Aorta (tissue), 5 donors: ENCODE measurements at regions not wholly inside any gene's neighbourhood (a gene's known extent, or its start where the extent isn't known, plus 50 kb on each side); places are given as distances from the start of the nearest gene placed in this dataset.
A peak's percentile ranks its signal among the peaks of the same experiment; 100 is the strongest.

Experiments
- ATAC-seq: fragments of 200-7000 bp; cut with Tn5 transposase; one replicate; pipeline ENCODE4 v1.9.1; 2022; ENCODE audit warnings: moderate library complexity; ENCODE audit not compliant: low FRiP score
- DNase-seq, 2 donors: peaks; one replicate each; pipeline ENCODE4 v3.0.0-alpha.2; 2020
- H3K27ac ChIP-seq, 2 donors: one replicate each; pipeline ENCODE4 v1.5.1; 2013; ENCODE audit warnings: low read length in 2 of 2, mild to moderate bottlenecking in 2 of 2, moderate library complexity in 2 of 2, control low read depth in 1 of 2, inconsistent platforms in 1 of 2, low read depth in 1 of 2
- H3K27me3 ChIP-seq, 2 donors: one replicate each; pipeline ENCODE4 v1.6.1; 2013; ENCODE audit warnings: control low read depth in 1 of 2, low read length in 1 of 2, mild to moderate bottlenecking in 1 of 2, moderate library complexity in 1 of 2; ENCODE audit not compliant: insufficient read depth in 2 of 2, control insufficient read depth in 1 of 2
- H3K36me3 ChIP-seq, 2 donors: one replicate each; pipeline ENCODE4 v1.6.1; 2013; ENCODE audit warnings: control low read depth in 1 of 2, low read length in 1 of 2, mild to moderate bottlenecking in 1 of 2; ENCODE audit not compliant: insufficient read depth in 2 of 2, control insufficient read depth in 1 of 2
- H3K4me1 ChIP-seq, 2 donors: one replicate each; pipeline ENCODE4 v1.6.1; 2013; ENCODE audit warnings: low read length in 2 of 2, control low read depth in 1 of 2, mild to moderate bottlenecking in 1 of 2, moderate library complexity in 1 of 2; ENCODE audit not compliant: insufficient read depth in 2 of 2, control insufficient read depth in 1 of 2
- H3K4me3 ChIP-seq, 2 donors: one replicate each; pipeline ENCODE4 v1.5.1; 2013; ENCODE audit warnings: low read length in 2 of 2, control low read depth in 1 of 2, mild to moderate bottlenecking in 1 of 2
- H3K9me3 ChIP-seq: one replicate; pipeline ENCODE4 v1.6.1; 2013; ENCODE audit warnings: mild to moderate bottlenecking, low read length; ENCODE audit not compliant: control insufficient read depth
- WGBS, 2 donors: extraction: QIAGEN DNeasy Blood & Tissue Kit; methylation state at CpG; one replicate each; pipeline ENCODE4 v1.1.7; 2013; 5-methylcytosine and 5-hydroxymethylcytosine counted together
- intact Hi-C, 2 donors: fragments of 100-400 bp; cut with DNase I; formaldehyde crosslinking; loops; one replicate each; pipeline versions ENCODE4 v1.14.2 to v1.15.0; 2022
- donor health status: healthy with polysubstance abuse.
- donor health status: Bipolar disorder and iron deficiency.
- donor health status: DM: no; HTN: no; CAD: no.
- donor health status: DM: no; HTN: no; CAD: no.
- donor health status: DM: yes; HTN: yes; CAD: no.

GRCh38 chr4:67103001-67103747, 442.1 kb downstream of the CENPC start:
- no peak overlapping the region for H3K4me3 ChIP-seq
- H3K4me1 ChIP-seq: no peaks in the 10 kb centered on the region
- H3K9me3 ChIP-seq: no peaks in the 10 kb centered on the region
- H3K36me3 ChIP-seq: no peaks in the 10 kb centered on the region
- DNase-seq (no peak), ATAC-seq (no peak)
- WGBS, 2 donors: 58 to 59% methylated on average over 6 of the region's 6 CpGs
- intact Hi-C loops: no loop called here
- no peak overlapping the region for H3K27ac ChIP-seq
- no peaks in the 10 kb centered on the region for H3K27me3 ChIP-seq

GRCh38 chr4:67101612-67102011, 443.7 kb downstream of the CENPC start:
- no peaks in the 10 kb centered on the region for H3K27me3 ChIP-seq
- intact Hi-C loops: no loop called here

DNA sequence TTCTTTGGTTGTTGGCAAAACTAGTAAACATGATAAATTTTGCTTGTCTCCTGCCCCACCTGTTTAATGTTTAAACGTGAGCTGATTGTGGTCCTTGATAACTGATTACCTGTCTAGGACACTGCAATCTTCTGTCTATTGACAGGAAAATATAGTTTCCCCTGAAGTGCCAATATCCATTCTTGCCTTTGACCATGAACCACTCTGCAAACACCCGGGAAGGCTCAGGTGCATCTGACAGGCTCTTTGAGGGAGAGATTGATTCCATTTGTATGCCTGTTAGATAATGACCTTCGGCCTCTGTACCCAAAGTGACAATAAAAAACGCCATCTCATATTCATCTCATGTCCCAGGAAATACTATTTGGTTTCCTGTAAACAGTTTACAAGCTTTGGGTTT, 453.0 kb downstream of the CENPC start:
- ATAC-seq (no peak), DNase-seq (no peak)
- 55 to 62% methylated on average over 4 of the region's 4 CpGs for WGBS, 2 donors
- intact Hi-C loops: no loop called here
- H3K27me3 ChIP-seq: no peaks in the 10 kb centered on the region
- no peak overlapping the region for H3K4me3 ChIP-seq
- no peak overlapping the region for H3K27ac ChIP-seq
- no peaks in the 10 kb centered on the region for H3K9me3 ChIP-seq
- no peaks in the 10 kb centered on the region for H3K4me1 ChIP-seq
- no peaks in the 10 kb centered on the region for H3K36me3 ChIP-seq

More at GRCh38 chr4:67101612-67102011, 443.7 kb downstream of the CENPC start:
- Histone ChIP-seq H3K4me3 (no peak overlapping the region), H3K9me3 (no peaks in the 10 kb centered on the region), H3K4me1 (no peaks in the 10 kb centered on the region), H3K36me3 (no peaks in the 10 kb centered on the region), H3K27ac (no peak overlapping the region)
- no peak for ATAC-seq
- no peak for DNase-seq

- DNase-seq (no peak), ATAC-seq (no peak)
- Histone ChIP-seq H3K27ac (no peak overlapping the region), H3K9me3 (no peaks in the 10 kb centered on the region), H3K4me1 (no peaks in the 10 kb centered on the region), H3K27me3 (no peaks in the 10 kb centered on the region), H3K36me3 (no peaks in the 10 kb centered on the region), H3K4me3 (no peak overlapping the region)
- intact Hi-C loops: no loop called here
Observed at GRCh38 chr4:67091673-67092072, 453.6 kb downstream of the CENPC start.

GRCh38 chr4:67087897-67088296, 457.4 kb downstream of the CENPC start:
- Histone ChIP-seq H3K4me3 (no peak overlapping the region), H3K36me3 (no peaks in the 10 kb centered on the region), H3K27me3 (no peaks in the 10 kb centered on the region), H3K4me1 (no peaks in the 10 kb centered on the region), H3K27ac (no peak overlapping the region), H3K9me3 (no peaks in the 10 kb centered on the region)
- WGBS, 2 donors: 57 to 77% methylated on average over 2 of the region's 2 CpGs
- DNase-seq (peak in 1 of 2 donors; percentile 43), ATAC-seq (no peak)
- intact Hi-C loops: loop anchor here in 1 of 2 donors (5.0 kb wide), 1 partner anchor 239 kb away; no protein-coding TSS in a partner anchor

- DNase-seq (no peak), ATAC-seq (no peak)
- no peaks in the 10 kb centered on the region for H3K9me3 ChIP-seq
- 67 to 69% methylated on average over 2 of the region's 2 CpGs for WGBS, 2 donors
- H3K36me3 ChIP-seq: no peaks in the 10 kb centered on the region
- H3K4me3 ChIP-seq: no peak overlapping the region
- intact Hi-C loops: loop anchor here in 1 of 2 donors (5.0 kb wide), 1 partner anchor 243 kb away; no protein-coding TSS in a partner anchor
- no peak overlapping the region for H3K27ac ChIP-seq
- H3K4me1 ChIP-seq: no peaks in the 10 kb centered on the region
- no peaks in the 10 kb centered on the region for H3K27me3 ChIP-seq
Observed at GRCh38 chr4:67084783-67085182, 460.5 kb downstream of the CENPC start.

DNA sequence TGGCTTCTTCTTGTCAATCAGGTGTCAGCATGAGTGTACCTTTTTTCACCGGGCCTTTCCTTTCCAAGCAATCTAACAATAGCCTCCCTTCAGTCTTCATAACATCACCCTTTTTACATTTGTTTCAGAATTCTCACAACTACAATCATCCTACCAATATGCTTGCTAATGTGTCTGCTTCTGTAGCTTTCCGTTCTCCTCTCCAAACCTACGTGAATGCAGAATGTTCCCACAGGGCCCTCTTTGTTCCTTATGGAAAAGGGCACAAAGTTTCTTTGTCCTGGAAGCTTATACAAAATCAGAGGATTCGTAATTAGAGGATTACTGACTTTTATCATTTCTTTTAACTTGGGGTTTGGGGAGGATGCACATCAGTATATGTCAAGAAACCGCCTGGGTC, 461.8 kb downstream of the CENPC start:
- Histone ChIP-seq H3K27ac (no peak overlapping the region), H3K27me3 (no peaks in the 10 kb centered on the region), H3K36me3 (no peaks in the 10 kb centered on the region), H3K4me3 (no peak overlapping the region), H3K4me1 (no peaks in the 10 kb centered on the region), H3K9me3 (no peaks in the 10 kb centered on the region)
- 60 to 64% methylated on average over 5 of the region's 5 CpGs for WGBS, 2 donors
- intact Hi-C loops: no loop called here
- ATAC-seq (no peak), DNase-seq (no peak)

DNA sequence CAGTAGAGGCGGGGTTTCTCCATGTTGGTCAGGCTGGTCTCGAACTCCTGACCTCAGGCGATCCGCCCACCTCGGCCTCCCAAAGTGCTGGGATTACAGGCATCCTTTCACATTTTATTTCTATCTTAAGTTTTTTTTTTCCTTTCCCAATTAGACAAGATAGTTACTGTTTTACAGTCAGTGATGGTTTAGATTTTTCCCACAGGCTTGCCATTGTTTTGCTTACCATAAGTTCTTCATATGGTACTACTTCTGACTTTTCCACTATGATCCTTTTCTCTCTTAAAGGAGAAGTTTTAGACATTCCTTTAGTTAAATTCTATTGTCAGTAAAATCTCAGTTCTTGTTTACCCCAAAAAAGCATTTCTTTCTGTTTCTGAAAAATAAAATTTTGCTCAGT, 462.6 kb downstream of the CENPC start:
- H3K9me3 ChIP-seq: no peaks in the 10 kb centered on the region
- H3K36me3 ChIP-seq: no peaks in the 10 kb centered on the region
- DNase-seq (no peak), ATAC-seq (no peak)
- 94 to 100% methylated on average over 5 of the region's 5 CpGs for WGBS, 2 donors
- intact Hi-C loops: no loop called here
- no peak overlapping the region for H3K27ac ChIP-seq
- no peak overlapping the region for H3K4me3 ChIP-seq
- H3K27me3 ChIP-seq: no peaks in the 10 kb centered on the region
- no peaks in the 10 kb centered on the region for H3K4me1 ChIP-seq

- 72 to 75% methylated on average over 2 of the region's 2 CpGs for WGBS, 2 donors
- Histone ChIP-seq H3K4me3 (no peak overlapping the region), H3K4me1 (no peaks in the 10 kb centered on the region), H3K9me3 (no peaks in the 10 kb centered on the region), H3K27ac (no peak overlapping the region), H3K27me3 (no peaks in the 10 kb centered on the region), H3K36me3 (no peaks in the 10 kb centered on the region)
- DNase-seq: no peak
- ATAC-seq: no peak
- intact Hi-C loops: no loop called here
Observed at GRCh38 chr4:67080046-67080557, 465.2 kb downstream of the CENPC start.
